GM18507 (cell line): ENCODE measurements at regions not wholly inside any gene's neighbourhood (a gene's known extent, or its start where the extent isn't known, plus 50 kb on each side); places are given as distances from the start of the nearest gene placed in this dataset.

ENCODE experiments used
- DNase-seq: peaks from one replicate; pipeline ENCODE4 v3.0.0; 2011; ENCODE audit warnings: low read depth; ENCODE audit not compliant: insufficient read length; ENCODE audit errors: extremely low spot score
- FAIRE-seq: peaks from 2 replicates; lab custom pipeline; 2011; peaks lifted over from hg19 to GRCh38; lab: Jason Lieb, UNC

DNA sequence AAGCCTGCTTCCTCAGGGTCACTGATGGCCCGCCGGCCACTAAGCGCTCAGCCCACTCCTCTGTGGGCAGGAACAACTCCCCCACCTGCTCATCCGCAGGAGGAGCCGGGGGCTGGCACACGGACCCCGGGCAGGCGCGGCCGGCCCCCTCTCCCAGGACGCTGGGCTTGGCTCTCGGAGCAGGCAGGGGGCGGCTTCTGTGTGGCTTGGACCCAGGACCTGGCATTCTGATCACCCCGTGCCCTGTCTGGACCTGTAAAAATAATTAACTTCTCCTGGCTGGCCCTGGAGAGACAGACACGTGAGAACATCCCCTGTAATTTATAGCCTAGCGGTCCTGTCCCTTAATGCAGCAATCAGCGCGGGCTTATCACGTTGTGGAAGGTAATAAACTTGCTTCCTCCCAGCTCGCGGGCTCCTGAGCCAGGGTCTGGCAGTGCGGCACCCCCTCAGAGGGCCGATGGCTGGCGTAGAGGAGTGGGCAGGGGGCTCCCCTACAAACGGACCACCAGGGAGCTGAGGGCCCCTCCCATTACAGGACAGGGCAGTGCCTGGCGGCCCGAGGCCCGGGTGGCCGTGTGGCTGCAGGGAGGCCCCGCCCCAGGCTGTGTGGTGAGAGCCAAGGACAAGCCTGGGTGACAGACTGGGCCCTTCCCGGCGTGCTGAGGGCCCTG, 84.5 kb upstream of the NKX1-1 start:
- no peak for DNase-seq
- no peak for FAIRE-seq

DNA sequence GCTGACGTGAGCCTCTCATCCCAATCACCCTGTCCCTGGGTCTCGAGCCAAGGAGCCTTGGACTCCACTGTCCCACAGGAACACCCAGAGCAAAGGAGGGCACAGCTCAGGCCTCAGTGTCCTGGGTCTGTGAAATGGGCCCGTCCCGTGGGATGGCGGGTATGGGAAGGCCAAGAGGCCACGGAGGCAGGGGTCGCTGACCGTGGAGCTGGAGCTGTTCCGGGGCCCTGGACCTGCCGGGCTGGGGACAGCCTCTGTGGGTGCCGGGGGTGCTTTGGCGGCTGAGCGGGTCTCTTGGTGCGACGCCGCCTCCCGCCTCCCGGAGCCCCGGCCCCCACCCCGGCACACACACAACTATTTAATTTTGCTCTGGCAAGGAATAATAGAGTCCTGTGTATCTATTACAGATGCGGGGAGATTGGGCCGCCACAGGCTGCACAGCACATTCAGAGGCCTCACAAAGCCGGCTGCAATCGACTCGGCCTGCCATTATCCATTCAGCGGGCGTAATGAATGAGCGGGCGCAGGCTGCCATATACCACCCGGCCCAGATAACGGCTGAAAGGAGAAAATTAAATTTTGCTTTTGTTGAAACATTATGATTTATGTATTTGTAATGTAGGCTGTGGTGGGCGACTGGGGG, 83.9 kb upstream of the NKX1-1 start:
- FAIRE-seq (no peak), DNase-seq (no peak)

DNA sequence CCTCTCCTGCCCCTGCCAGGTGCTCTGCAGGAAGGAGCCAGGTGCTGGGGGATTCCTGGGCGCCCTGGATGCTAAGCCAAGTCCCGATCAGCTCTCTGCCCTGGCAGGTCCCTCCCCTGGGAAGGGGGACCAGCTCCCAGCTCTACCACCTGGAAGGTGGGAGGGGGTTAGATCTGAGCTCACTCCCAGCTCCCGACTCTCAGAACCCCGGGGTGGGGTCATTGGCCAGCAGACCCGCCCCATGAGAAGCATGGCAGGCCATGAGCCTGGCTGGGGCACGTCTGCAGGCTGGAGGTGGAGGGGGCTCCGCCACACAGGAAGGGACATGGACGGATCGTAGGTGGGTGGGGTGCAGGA, 83.4 kb upstream of the NKX1-1 start:
- no peak for DNase-seq

DNA sequence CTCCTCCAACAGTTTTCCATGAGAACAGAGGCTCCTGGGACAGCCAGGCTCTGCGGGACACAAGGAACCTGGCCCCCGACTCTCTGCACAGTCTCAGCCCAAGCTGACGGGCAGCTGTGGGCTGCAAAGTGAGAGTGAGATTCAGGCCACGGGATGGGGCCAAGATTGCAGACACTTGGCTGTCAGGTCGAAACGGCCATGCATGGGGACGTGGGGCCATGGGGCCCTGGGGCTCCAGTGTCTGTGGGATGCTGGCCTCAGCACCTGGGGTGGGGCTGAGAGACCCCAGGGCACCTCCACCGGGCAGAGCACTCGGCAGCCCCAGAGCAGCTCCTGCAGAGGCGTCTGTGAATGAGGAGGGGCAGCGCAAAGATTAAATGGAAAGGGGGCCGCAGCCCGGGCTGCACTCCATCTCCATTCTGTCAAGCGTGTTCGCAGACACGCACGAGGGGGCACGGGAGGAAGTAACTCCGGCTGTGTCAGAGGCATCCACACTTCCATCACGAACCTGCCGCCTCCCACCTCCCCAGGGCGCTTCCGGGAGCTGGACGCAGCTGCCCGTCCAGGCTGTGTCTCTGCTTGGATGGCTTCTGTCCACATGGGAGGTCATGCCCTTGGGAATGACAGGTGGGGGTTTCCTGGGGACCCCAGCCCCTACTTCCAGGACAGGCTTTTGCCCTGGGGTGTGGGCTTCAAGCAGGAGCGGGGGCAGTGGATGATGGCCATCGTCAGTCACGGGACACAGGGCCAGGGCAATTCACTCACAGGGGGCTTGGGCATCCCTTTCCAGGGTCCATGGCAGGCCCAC, 82.8 kb upstream of the NKX1-1 start:
- FAIRE-seq = no peak

More for the DNA sequence above, 83.4 kb upstream of the NKX1-1 start:
- FAIRE-seq = no peak

DNA sequence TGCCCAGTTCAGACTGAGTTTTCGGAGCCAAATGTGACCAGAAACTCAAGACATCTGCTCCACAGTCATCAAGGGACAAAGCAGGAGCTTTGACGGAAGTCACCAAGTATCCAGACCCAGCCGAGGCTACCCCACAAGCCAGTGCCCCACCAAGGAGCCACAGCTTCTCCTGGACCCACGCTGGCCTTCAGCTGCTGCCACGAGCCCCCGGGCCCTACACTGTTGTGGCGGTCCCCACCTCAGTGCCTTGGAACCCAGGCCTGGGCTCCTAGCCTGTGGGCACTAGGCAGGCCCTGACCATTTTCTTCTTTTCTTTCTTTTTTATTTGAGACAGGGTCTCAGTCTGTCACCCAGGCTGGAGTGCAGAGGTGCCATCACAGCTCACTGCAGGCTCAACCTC, 82.1 kb upstream of the NKX1-1 start:
- FAIRE-seq = no peak
- DNase-seq = no peak

More for the DNA sequence above, 82.8 kb upstream of the NKX1-1 start:
- DNase-seq = no peak

DNA sequence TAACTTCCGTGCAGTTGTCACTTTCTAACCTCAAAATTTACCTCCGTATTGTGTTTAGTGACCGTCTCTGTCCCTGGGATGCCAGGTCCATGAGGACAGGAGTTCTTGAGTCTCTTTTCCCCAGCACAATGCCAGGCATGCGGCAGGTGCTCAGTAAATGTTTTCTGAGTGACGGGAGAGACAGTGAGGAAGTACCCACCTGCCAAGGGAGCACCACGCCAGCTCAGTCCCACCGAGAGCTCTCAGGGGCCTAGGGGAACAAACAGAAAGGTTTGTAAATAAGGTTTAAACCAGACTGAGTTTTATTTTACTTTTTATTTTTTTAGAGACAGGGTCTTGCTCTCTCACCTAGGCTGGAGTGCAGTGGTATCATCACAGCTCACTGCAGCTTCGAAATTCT, 81.5 kb upstream of the NKX1-1 start:
- no peak for FAIRE-seq

DNA sequence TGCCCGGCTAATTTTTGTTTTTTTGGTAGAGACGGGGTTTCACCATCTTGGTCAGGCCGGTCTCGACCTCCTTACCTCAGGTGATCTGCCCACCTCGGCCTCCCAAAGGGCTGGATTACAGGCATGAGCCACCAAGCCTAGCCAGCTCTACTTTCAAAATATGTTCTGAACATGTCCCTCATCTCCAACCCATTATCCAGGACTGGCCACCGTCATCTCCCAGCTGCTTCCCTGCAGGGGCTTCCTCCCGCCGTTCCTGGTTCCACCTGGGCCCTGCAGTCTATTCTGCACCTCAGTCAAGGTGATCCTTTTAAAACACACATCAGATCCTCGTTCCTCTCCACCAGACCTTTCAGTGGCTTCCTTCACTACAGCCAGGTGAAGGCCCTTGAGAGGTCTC, 80.9 kb upstream of the NKX1-1 start:
- FAIRE-seq (no peak), DNase-seq (no peak)

More for the DNA sequence above, 81.5 kb upstream of the NKX1-1 start:
- no peak for DNase-seq

DNA sequence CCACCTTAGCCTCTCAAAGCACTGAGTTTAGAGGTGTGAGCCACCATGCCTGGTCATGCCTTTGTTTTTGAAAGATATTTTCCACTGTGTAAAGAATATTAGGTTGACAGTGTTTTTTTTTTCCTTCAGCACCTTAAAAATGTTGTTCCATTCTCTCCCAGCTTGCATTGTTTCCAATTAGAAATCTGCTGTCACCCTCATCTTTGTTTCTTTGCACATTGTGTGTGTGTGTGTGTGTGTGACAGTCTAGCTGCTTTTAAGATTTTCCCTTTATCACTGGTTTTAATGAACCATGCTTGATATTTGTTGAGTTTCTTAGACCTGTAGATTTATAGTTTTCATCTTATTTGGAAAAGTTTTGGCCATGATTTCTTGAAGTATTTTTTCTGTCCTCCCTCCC, 79.0 kb upstream of the NKX1-1 start:
- FAIRE-seq (no peak), DNase-seq (no peak)

DNA sequence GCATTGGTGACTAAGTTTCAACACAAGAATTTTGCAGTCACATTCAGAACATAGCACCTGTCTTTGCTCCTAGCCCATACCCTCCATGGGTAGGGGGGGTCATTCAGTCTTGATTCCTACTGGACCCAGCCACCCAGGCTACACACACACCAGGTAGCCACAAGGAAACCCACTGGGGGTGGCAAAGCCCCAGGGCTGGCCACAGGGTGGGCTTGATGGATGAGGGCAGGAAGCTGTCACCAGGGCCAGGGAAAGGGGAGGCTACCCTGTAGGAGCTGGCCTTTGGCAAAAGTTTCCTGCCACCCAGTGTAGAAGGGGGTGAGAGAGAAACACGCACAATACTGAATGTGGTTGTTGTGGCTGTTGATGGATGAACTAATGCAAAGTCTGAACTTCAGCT, 74.5 kb upstream of the NKX1-1 start:
- FAIRE-seq = no peak
- no peak for DNase-seq

DNA sequence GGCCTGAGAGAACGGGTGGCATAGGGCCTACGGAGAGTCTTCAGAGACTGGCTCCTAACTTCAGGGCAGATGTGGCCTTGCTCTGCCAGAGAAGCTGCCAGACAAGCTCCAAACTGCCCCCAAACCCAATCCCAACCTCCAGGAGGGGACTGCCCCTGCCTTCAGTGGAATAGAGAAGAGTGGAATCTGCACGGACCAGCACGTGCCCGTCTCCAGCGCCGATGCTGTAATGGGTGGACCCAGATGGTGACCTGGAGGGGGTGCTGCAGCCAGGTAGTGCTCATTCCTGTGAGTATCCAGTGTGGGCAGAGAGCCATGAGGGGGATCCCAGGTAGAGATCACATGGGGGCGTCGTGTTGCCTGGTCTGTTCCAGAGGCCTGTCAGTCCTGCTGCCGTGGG, 73.2 kb upstream of the NKX1-1 start:
- DNase-seq = no peak
- no peak for FAIRE-seq

DNA sequence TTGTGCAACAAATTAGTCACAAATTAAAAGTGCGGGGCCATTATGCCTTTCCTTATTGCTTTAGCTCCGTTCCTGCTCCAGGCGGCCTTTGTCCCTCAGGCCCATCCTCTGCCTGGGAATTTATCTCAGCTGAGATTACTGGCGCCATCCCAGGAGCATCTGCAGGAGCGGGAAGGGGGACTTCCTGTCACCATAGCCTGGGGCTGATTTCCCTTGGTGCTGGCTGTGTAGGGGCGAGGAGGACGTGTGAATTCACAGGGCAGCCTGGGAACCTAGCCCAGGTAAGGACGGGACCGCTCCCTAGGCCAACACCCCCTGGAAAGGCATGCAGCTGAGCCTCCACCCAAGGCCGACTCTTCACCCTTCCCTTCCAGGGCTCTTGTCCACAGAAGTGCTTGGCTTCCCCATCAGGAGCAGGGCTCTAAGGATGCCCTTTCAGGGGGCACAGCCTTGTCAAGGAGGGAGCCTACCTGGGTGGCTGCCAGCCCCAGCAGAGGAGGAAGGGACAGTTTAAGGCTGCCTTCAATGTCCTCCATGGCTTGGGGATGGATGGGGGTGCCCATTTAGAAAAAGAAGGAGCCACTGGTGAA, 72.6 kb upstream of the NKX1-1 start:
- FAIRE-seq (no peak), DNase-seq (no peak)

DNA sequence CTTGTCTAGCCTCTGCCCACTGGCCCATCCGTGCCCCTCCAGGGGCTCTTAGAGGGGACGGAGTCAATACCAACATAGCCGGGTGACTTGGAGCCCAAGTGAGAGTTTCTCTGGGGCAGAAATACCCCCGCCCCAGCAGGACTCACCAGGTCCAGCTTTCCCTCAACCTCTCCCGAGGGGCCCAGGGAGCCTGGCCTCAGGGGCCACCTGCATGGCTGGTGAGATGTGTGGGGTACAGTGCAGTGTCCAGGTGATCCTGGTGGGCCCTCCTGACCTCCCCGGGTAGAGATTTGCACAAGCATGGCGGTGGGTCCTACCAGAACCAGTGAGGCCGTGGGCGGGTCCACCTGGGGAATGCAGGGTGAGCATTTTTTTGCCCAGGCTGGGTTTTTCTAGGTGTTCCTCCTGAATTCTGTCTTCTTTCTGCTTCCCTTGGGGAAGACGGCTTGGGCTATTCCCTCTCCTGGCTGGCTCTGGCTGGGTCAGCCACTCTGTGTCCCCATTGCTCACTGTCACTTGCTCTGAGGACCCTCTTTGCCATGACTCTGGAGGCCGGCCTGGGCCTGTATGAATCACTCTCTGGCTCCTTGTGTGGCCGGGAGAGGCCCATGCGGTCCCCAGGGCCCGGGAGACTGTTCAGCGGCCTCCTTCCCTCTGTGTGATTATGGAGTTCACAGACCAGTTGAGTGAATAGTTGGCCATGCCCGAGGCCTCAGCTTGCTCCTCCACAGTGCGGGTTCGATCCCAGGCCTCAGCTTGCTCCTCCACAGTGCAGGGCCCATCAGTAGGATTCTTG, 71.0 kb upstream of the NKX1-1 start:
- no peak for DNase-seq
- no peak for FAIRE-seq

DNA sequence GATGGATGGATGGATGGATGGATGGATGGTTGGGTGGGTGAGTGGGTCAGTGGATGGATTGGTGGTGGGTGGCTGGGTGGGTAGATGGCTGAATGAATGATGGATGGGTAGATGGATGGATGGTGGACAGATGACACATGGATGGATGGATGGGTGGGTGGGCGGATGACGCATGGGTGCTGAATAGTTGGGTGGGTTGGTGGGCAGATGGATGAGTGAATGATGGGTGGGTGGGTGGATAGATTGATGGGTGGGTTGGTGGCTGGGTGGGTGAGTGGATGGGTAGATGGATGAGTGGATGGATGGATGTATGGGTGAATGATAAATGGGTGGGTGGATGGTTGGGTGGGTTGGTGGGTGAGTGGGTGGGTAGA, 69.9 kb upstream of the NKX1-1 start:
- no peak for DNase-seq
- FAIRE-seq = no peak

DNA sequence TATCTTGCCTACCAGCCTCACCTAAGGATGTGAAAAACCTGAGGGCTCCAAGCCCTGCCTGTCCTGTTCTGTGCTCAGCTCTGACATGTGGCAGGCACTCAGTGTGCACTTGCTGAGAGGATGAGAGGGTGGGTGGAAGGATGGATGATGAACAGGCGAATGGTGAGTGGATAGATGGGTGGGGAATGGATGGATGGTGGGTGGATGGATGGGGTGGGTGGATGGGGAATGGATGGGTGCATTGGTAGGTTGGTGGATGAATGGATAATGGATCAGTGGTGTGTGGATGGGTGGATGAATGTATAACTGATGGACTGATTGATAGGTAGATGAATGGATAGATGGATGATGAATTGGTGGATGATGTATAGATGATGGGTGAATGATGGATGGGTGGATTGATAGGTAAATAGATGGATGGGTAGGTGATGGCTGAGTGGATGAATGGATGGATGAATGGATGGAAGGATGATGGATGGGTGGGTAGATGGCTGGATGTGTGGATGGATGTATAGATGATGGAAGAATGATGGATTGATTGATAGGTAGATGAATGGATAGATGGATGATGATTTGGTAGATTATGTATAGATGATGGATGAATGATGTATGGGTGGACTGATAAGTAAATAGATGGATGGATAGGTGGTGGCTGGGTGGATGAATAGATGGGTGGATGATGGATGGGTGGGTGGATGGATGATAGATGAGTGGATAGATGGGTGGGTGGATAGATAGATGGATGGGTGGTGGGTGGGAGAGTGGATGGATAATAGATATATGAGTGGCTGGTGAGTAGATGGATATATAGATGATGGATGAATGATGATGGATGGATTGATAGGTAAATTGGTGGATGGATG, 69.3 kb upstream of the NKX1-1 start:
- DNase-seq = no peak
- FAIRE-seq = no peak

DNA sequence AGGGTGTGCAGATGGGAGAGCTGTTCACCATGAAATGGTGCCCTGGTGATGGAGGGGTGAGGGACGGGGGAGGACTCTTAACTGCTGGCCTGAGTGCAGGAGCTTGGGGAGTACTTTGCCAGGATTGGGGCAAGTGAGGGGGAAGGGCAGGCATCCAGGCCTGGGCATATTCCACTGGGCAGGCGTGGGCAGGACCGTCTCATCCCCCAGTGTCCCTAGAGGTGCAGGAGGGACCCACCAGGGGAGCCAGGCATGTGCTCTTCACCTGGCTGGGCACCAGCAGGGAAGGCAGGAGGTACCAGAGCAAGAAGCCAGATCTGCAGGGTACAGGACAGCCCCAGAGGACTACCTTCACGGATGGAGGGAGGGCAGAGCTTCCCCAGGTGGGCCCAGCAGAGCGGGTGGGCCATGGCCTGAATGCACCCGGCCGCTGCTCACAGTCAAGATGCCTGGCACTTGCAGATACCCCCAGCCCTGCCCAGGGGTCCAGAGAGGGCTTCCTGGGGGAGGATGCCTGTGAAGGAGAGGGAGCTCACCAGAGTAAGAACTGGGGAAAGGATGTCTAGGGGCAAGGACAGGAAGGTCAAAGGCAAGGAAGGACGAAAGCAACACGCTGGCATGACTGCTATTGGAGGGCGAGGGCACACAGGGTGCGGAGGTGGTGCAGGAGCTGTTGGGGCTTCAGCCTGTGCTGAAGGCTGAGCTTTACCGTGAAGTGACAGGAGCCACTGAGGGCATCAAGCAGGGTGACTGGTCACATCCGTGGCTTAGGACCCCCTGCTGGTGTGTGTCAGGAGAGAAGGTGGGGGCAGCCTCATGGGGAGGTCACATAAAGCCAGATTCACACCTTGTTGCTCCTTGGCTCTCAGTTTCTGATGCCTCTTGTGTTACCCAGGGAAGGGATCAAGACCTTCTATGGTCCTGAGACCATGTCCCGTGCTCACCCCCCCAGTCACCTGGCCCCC, 68.2 kb upstream of the NKX1-1 start:
- no peak for FAIRE-seq
- no peak for DNase-seq

DNA sequence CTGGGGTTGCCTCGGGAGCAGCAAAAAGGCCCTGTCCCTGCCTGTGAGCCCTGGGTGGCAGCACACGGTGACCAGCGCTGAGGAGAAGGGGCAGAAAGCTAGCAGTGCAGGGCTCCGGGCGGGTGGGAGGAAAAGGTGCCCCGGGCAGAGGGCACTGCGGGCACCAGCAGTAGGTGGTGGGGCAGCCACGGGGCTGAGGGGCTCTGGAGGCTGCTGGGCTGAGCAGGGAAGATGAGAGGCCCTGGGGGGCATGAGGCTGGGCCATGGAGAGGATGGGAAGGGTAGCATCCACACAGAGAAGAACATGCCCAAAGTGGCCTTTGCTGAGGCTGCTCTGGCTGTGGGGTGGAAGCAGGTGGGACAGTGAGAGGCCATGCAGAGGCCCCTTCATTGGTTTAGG, 67.5 kb upstream of the NKX1-1 start:
- FAIRE-seq (no peak), DNase-seq (no peak)

DNA sequence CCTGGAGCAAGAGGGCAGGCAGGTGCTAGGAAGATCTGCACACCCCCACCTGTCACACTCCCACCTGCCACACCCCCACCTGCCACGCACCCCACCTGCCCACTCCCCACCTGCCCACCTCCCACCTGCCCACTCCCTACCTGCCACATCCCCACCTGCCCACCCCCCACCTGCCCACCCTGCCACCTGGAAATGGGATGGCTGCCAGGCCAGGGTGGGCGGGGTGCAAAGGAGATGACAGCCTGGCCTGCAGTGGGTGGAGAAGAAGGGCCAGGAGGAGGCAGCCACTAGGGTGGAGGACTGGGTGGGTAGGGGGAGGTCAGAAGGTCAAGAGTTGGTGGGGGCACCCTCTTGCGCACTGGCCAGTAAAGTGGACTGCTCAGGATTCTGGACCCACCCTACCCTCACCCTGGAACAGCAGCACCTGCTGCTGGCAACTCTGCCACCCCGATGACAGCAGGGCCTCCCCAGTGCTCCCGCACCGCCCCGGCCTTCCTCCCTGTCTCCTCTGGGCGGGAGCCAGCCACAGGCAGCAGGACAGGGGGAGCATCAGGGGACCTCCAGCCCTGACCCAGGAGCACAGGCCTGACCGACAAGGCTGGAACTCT, 66.8 kb upstream of the NKX1-1 start:
- FAIRE-seq (no peak), DNase-seq (no peak)
